ENCODE measurements at regions not wholly inside any gene's neighbourhood (a gene's known extent, or its start where the extent isn't known, plus 50 kb on each side); places are given as distances from the start of the nearest gene placed in this dataset.

DNA sequence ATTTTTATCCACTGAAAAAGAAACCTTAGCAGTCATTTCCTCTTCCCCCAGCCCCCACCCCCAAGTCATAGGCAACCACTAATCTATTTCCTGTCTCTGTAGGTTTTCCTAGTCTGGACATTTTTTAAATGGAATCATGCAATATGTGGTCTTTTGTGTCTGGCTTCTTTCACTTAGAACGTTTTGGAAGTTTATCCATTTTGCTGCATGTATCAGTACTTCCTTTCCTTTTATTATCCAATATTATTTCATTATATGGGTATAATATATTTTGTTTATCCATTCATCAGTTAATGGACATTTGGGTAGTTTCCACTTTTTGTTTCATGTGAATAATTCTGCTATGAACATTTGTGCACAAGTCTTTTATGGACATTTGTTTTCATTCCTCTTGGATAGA, 99.3 kb upstream of the BMP5 start:
- H3K27me3 ChIP-seq (ENCODE audit: insufficient read depth, low read length): no peaks in the 10 kb centered on the region
- H3K9me2 ChIP-seq (ENCODE audit: low read depth, low read length): no peaks in the 10 kb centered on the region
- TF ChIP-seq EZH2 (IDR thresholded peaks at IDR 0.05; ENCODE audit: borderline replicate concordance, low read length): no peak
- TF ChIP-seq, protein P1, sequence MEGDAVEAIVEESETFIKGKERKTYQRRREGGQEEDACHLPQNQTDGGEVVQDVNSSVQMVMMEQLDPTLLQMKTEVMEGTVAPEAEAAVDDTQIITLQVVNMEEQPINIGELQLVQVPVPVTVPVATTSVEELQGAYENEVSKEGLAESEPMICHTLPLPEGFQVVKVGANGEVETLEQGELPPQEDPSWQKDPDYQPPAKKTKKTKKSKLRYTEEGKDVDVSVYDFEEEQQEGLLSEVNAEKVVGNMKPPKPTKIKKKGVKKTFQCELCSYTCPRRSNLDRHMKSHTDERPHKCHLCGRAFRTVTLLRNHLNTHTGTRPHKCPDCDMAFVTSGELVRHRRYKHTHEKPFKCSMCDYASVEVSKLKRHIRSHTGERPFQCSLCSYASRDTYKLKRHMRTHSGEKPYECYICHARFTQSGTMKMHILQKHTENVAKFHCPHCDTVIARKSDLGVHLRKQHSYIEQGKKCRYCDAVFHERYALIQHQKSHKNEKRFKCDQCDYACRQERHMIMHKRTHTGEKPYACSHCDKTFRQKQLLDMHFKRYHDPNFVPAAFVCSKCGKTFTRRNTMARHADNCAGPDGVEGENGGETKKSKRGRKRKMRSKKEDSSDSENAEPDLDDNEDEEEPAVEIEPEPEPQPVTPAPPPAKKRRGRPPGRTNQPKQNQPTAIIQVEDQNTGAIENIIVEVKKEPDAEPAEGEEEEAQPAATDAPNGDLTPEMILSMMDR (IDR thresholded peaks at IDR 0.05; ENCODE audit: low read length): no peak
- H4K20me1 ChIP-seq (ENCODE audit: insufficient read depth, low read length): no peaks in the 10 kb centered on the region
- no peaks in the 10 kb centered on the region for H3K79me2 ChIP-seq (ENCODE audit: insufficient read depth, low read length)
- H3K27ac ChIP-seq (ENCODE audit: low read depth, low read length, poor library complexity, severe bottlenecking): no peak overlapping the region
- H3K9ac ChIP-seq (ENCODE audit: low read length): no peak overlapping the region
- no peaks in the 10 kb centered on the region for H3K9me3 ChIP-seq (ENCODE audit: low read length)
- H3K4me2 ChIP-seq (ENCODE audit: low read length): no peak overlapping the region
- H3K36me3 ChIP-seq (ENCODE audit: insufficient read depth, low read length): no peaks in the 10 kb centered on the region
- no peak overlapping the region for H2AFZ ChIP-seq (ENCODE audit: low read length)
- H3K4me3 ChIP-seq (ENCODE audit: low read depth, low read length, poor library complexity, severe bottlenecking): no peak overlapping the region
- no peaks in the 10 kb centered on the region for H3K4me1 ChIP-seq (ENCODE audit: insufficient read depth, low read length, severe bottlenecking)
- H3F3A ChIP-seq (ENCODE audit: insufficient read depth, low read length): no peaks in the 10 kb centered on the region

DNA sequence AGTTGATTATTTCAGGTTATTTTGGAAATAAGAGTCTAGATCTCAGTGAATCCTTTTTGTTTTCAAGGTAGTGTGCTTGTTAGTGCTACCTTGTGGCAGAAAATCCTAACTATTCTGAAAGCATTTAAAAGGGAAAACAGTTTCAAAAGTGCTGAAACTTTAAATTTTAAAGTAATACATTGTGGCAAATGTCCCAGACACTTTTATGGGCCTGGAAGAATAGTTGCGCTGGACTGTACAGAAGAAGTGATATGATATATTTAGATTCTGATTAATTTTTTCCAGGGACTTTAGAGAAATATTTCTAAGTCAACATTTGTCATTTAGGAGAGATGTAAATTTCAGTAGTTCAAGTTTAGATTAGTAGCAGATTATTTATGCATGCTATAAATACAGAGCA, 96.7 kb upstream of the BMP5 start:
- Histone ChIP-seq H2AFZ (ENCODE audit: low read length) (no peak overlapping the region), H3F3A (ENCODE audit: insufficient read depth, low read length) (no peaks in the 10 kb centered on the region), H3K4me2 (ENCODE audit: low read length) (no peak overlapping the region), H3K9ac (ENCODE audit: low read length) (no peak overlapping the region), H3K9me3 (ENCODE audit: low read length) (no peaks in the 10 kb centered on the region), H3K4me1 (ENCODE audit: insufficient read depth, low read length, severe bottlenecking) (no peaks in the 10 kb centered on the region), H3K36me3 (ENCODE audit: insufficient read depth, low read length) (no peaks in the 10 kb centered on the region), H3K4me3 (ENCODE audit: low read depth, low read length, poor library complexity, severe bottlenecking) (no peak overlapping the region), H3K27ac (ENCODE audit: low read depth, low read length, poor library complexity, severe bottlenecking) (no peak overlapping the region), H3K9me2 (ENCODE audit: low read depth, low read length) (no peaks in the 10 kb centered on the region), H3K79me2 (ENCODE audit: insufficient read depth, low read length) (no peaks in the 10 kb centered on the region), H3K27me3 (ENCODE audit: insufficient read depth, low read length) (no peaks in the 10 kb centered on the region), H4K20me1 (ENCODE audit: insufficient read depth, low read length) (no peaks in the 10 kb centered on the region)
- no peak for TF ChIP-seq EZH2 (IDR thresholded peaks at IDR 0.05; ENCODE audit: borderline replicate concordance, low read length)
- TF ChIP-seq, protein P1 (IDR thresholded peaks at IDR 0.05; ENCODE audit: low read length): no peak

DNA sequence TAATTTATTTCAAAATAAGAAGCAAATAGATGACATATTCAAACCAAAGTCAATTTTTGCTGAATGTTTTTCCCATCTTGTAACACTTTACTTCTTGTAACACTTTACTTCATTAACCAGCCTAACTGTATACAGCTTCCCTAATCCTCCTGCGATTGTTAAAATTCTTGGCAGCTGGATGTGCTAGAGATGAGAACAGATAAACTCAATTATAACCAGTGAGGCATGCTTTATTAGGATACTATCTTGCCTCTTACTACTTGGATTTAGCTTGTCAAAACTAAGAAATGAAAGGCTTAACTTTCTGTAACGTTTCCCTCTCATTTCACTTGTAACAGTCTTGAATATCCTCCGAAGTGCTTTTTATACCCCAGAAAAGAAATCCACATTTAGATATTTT, 94.1 kb upstream of the BMP5 start:
- Histone ChIP-seq H3K4me3 (ENCODE audit: low read depth, low read length, poor library complexity, severe bottlenecking) (no peak overlapping the region), H2AFZ (ENCODE audit: low read length) (no peak overlapping the region), H3K27me3 (ENCODE audit: insufficient read depth, low read length) (no peaks in the 10 kb centered on the region), H3K9me3 (ENCODE audit: low read length) (no peaks in the 10 kb centered on the region), H4K20me1 (ENCODE audit: insufficient read depth, low read length) (no peaks in the 10 kb centered on the region), H3K36me3 (ENCODE audit: insufficient read depth, low read length) (no peaks in the 10 kb centered on the region), H3K9me2 (ENCODE audit: low read depth, low read length) (no peaks in the 10 kb centered on the region), H3K4me2 (ENCODE audit: low read length) (no peak overlapping the region), H3F3A (ENCODE audit: insufficient read depth, low read length) (no peaks in the 10 kb centered on the region), H3K4me1 (ENCODE audit: insufficient read depth, low read length, severe bottlenecking) (no peaks in the 10 kb centered on the region), H3K27ac (ENCODE audit: low read depth, low read length, poor library complexity, severe bottlenecking) (no peak overlapping the region), H3K9ac (ENCODE audit: low read length) (no peak overlapping the region), H3K79me2 (ENCODE audit: insufficient read depth, low read length) (no peaks in the 10 kb centered on the region)
- TF ChIP-seq, protein P1 (IDR thresholded peaks at IDR 0.05; ENCODE audit: low read length): no peak
- no peak for TF ChIP-seq EZH2 (IDR thresholded peaks at IDR 0.05; ENCODE audit: borderline replicate concordance, low read length)
